HCT116 (cell line): ENCODE measurements at regions not wholly inside any gene's neighbourhood (a gene's known extent, or its start where the extent isn't known, plus 50 kb on each side); places are given as distances from the start of the nearest gene placed in this dataset.

ENCODE experiments used
- ATAC-seq: fragments of 200-7000 bp; cut with Tn5 transposase; 2 replicates; pipeline ENCODE4 v1.9.1; 2020; ENCODE audit warnings: mild to moderate bottlenecking, moderate library complexity
- BruUV-seq: library from RNA; stranded (reverse); fragments of 400-500 nt; replicated peaks from 2 replicates; lab custom pipeline; 2021; lab: Mats Ljungman, UMichigan
- CTCF ChIA-PET: fragments of 300-600 bp; sonication (Branson Sonifier 250); formaldehyde crosslinking; loops from one replicate; lab custom pipeline; 2021; ENCODE audit warnings: antibody characterized with exemption; lab: Charles Lee
- POLR2A ChIA-PET: fragments of 300-600, 350-600 bp; sonication (Branson Sonifier 250); formaldehyde crosslinking; loops from one replicate; lab custom pipeline; 2021; ENCODE audit warnings: antibody characterized with exemption; lab: Charles Lee
- RAD21 ChIA-PET, 2 experiments: fragments of 300-600 bp; sonication (Branson Sonifier 250); formaldehyde crosslinking; loops; one replicate each; lab custom pipeline; 2023; ENCODE audit warnings: low total read pairs in 2 of 2; ENCODE audit not compliant: uncharacterized antibody in 2 of 2, unreplicated experiment in 2 of 2, low non-redundant PET in 1 of 2; lab: Charles Lee
- DNase-seq: peaks from one replicate; pipeline ENCODE4 v3.0.0-alpha.2; 2010; ENCODE audit warnings: low read depth, low spot score
- H2AFZ ChIP-seq: fragments of 200-600 bp; shearing (Covaris generic), sonication (generic); 2 replicates; pipeline ENCODE4 v1.6.1; 2017; ENCODE audit warnings: low read depth, mixed run types, mixed read lengths, antibody characterized with exemption, low read length; ENCODE audit not compliant: poor library complexity, severe bottlenecking
- H3K27ac ChIP-seq: 2 replicates; pipeline ENCODE4 v1.5.1; 2012; ENCODE audit warnings: low read depth, low read length
- H3K27me3 ChIP-seq: fragments of 200-600 bp; sonication (generic); 2 replicates; pipeline ENCODE4 v1.6.1; 2016; ENCODE audit warnings: mixed run types, low read length, mixed read lengths; ENCODE audit not compliant: insufficient read depth
- H3K36me3 ChIP-seq, 2 experiments: fragments of 200-500 bp in 1 of 2; fragments of 200-600 bp in 1 of 2; sonication (Bioruptor generic) in 1 of 2; sonication (generic) in 1 of 2; 2 replicates each; pipeline versions ENCODE4 v1.5.1 to v1.6.1; 2014 to 2016; ENCODE audit warnings: low read length in 2 of 2, inconsistent platforms in 1 of 2, mixed read lengths in 1 of 2, mixed run types in 1 of 2; ENCODE audit not compliant: insufficient read depth in 2 of 2, control insufficient read depth in 1 of 2
- H3K4me1 ChIP-seq, 2 experiments: fragments of 200-600 bp in 1 of 2; sonication (generic) in 1 of 2; 2 replicates each; pipeline versions ENCODE4 v1.5.1 to v1.6.1; 2012 to 2017; ENCODE audit warnings: low read length in 2 of 2, inconsistent platforms in 1 of 2, mild to moderate bottlenecking in 1 of 2, mixed read lengths in 1 of 2, mixed run types in 1 of 2, moderate library complexity in 1 of 2; ENCODE audit not compliant: insufficient read depth in 2 of 2, control insufficient read depth in 1 of 2
- H3K4me2 ChIP-seq: fragments of 200-600 bp; sonication (generic); 2 replicates; pipeline ENCODE4 v1.6.1; 2017; ENCODE audit warnings: mixed run types, low read length, mixed read lengths
- H3K4me3 ChIP-seq, 2 experiments: fragments of 200-600 bp in 1 of 2; sonication (generic) in 1 of 2; replicated peaks in 1 of 2; 2 replicates each; pipeline ENCODE4 v1.5.1; 2011 to 2016; ENCODE audit warnings: low read length in 2 of 2, control low read depth in 1 of 2, low read depth in 1 of 2, mild to moderate bottlenecking in 1 of 2, mixed read lengths in 1 of 2, mixed run types in 1 of 2
- H3K79me2 ChIP-seq: fragments of 200-600 bp; sonication (generic); 2 replicates; pipeline ENCODE4 v1.6.1; 2017; ENCODE audit warnings: mild to moderate bottlenecking, mixed run types, low read length, moderate library complexity, mixed read lengths; ENCODE audit not compliant: insufficient read depth
- H3K9ac ChIP-seq: fragments of 200-600 bp; sonication (generic); 2 replicates; pipeline ENCODE4 v1.6.1; 2016; ENCODE audit warnings: low read length, mixed read lengths
- H3K9me2 ChIP-seq: fragments of 200-600 bp; sonication (generic), shearing (Covaris generic); 2 replicates; pipeline ENCODE4 v1.6.1; 2017; ENCODE audit warnings: mixed run types, mild to moderate bottlenecking, moderate library complexity; ENCODE audit not compliant: insufficient read depth
- H3K9me3 ChIP-seq, 2 experiments: fragments of 200-500 bp in 1 of 2; fragments of 200-600 bp in 1 of 2; sonication (Bioruptor generic) in 1 of 2; sonication (generic) in 1 of 2; 2 replicates each; pipeline ENCODE4 v1.6.1; 2014 to 2017; ENCODE audit warnings: low read length in 2 of 2, mixed read lengths in 2 of 2, inconsistent platforms in 1 of 2, low read depth in 1 of 2, mild to moderate bottlenecking in 1 of 2, mixed run types in 1 of 2, moderate library complexity in 1 of 2; ENCODE audit not compliant: control insufficient read depth in 1 of 2, insufficient read depth in 1 of 2
- H4K20me1 ChIP-seq: fragments of 200-600 bp; sonication (generic), shearing (Covaris generic); 2 replicates; pipeline ENCODE4 v1.6.1; 2017; ENCODE audit warnings: mixed run types, mild to moderate bottlenecking, moderate library complexity; ENCODE audit not compliant: insufficient read depth
- CEBPB ChIP-seq: IDR thresholded peaks from 2 replicates; pipeline ENCODE4 v1.6.1; 2012; ENCODE audit warnings: low read depth
- EGR1 ChIP-seq: IDR thresholded peaks from 2 replicates; pipeline ENCODE4 v1.6.1; 2012; ENCODE audit warnings: low read depth
- ELF1 ChIP-seq: IDR thresholded peaks from 2 replicates; pipeline ENCODE4 v1.6.1; 2012; ENCODE audit warnings: low read depth, borderline replicate concordance
- EZH2 ChIP-seq: fragments of 200-600 bp; sonication (generic); IDR thresholded peaks from 2 replicates; pipeline ENCODE4 v1.6.1; 2017; ENCODE audit warnings: antibody characterized with exemption, mixed run types
- EZH2phosphoT487 ChIP-seq: fragments of 200-600 bp; IDR thresholded peaks from 2 replicates; pipeline ENCODE4 v1.6.1; 2018; ENCODE audit warnings: antibody characterized with exemption, borderline replicate concordance
- FOSL1 ChIP-seq: IDR thresholded peaks from 2 replicates; pipeline ENCODE4 v1.6.1; 2012; ENCODE audit warnings: low read depth
- JUND ChIP-seq: IDR thresholded peaks from 2 replicates; pipeline ENCODE4 v1.6.1; 2012
- MAX ChIP-seq: IDR thresholded peaks from 2 replicates; pipeline ENCODE4 v1.6.1; 2012
- POLR2A ChIP-seq: IDR thresholded peaks from 2 replicates; pipeline ENCODE4 v1.7.0; 2011; ENCODE audit warnings: borderline replicate concordance; ENCODE audit not compliant: insufficient read depth, insufficient read length; ENCODE audit errors: extremely low read depth
- POLR2AphosphoS5 ChIP-seq: IDR thresholded peaks from 2 replicates; pipeline ENCODE4 v1.6.1; 2011; ENCODE audit warnings: mild to moderate bottlenecking, low read depth, low read length, moderate library complexity
- RAD21 ChIP-seq: IDR thresholded peaks from 2 replicates; pipeline ENCODE4 v1.6.1; 2012; ENCODE audit warnings: low read depth, mild to moderate bottlenecking
- SP1 ChIP-seq: IDR thresholded peaks from 2 replicates; pipeline ENCODE4 v1.6.1; 2012; ENCODE audit warnings: low read depth
- TCF7L2 ChIP-seq: IDR thresholded peaks from 2 replicates; pipeline ENCODE4 v1.7.0; 2011; ENCODE audit warnings: borderline replicate concordance, inconsistent platforms; ENCODE audit not compliant: insufficient read depth, insufficient read length; ENCODE audit errors: extremely low read depth
- ZBTB33 ChIP-seq: IDR thresholded peaks from 2 replicates; pipeline ENCODE4 v1.6.1; 2011; ENCODE audit warnings: mild to moderate bottlenecking, low read length, moderate library complexity; ENCODE audit not compliant: insufficient replicate concordance; ENCODE audit errors: extremely low read depth
- intact Hi-C: fragments of 100-400 bp; cut with micrococcal nuclease; formaldehyde crosslinking; loops from 2 replicates; pipeline ENCODE4 v1.10.0; 2022

- H3K9ac ChIP-seq, result no peak overlapping the region
- CTCF ChIA-PET, result no interaction called here
- H3K4me3 ChIP-seq, result no peak overlapping the region
- no peaks in the 10 kb centered on the region for H3K79me2 ChIP-seq
- RAD21 ChIA-PET, result no interaction called here
- intact Hi-C loops, result no loop called here
- BruUV-seq, result no TSS peak
- TF ChIP-seq ELF1 (no peak), MAX (no peak)
- TF ChIP-seq, all 23 proteins: peak for 0
- Histone ChIP-seq H4K20me1 (no peaks in the 10 kb centered on the region), H3K4me2 (no peak overlapping the region), H3K9me2 (no peaks in the 10 kb centered on the region), H3K36me3 (no peaks in the 10 kb centered on the region), H3K9me3 (no peaks in the 10 kb centered on the region), H3K27ac (no peak overlapping the region), H2AFZ (no peak overlapping the region), H3K4me1 (no peaks in the 10 kb centered on the region), H3K27me3 (peaks cover 4% of the 10 kb centered on the region; the same call in 1 of the 2 replicates)
- ATAC-seq (no peak), DNase-seq (no peak)
- POLR2A ChIA-PET, result no interaction called here
Observed at GRCh38 chr1:177464686-177465085, 293.9 kb downstream of the BRINP2 start.

- DNase-seq (no peak), ATAC-seq (no peak)
- Histone ChIP-seq H3K36me3 (no peaks in the 10 kb centered on the region), H3K79me2 (no peaks in the 10 kb centered on the region), H3K4me2 (no peak overlapping the region), H3K27ac (no peak overlapping the region), H3K9me3 (no peaks in the 10 kb centered on the region), H3K4me3 (no peak overlapping the region), H3K9me2 (no peaks in the 10 kb centered on the region), H3K4me1 (no peaks in the 10 kb centered on the region), H4K20me1 (no peaks in the 10 kb centered on the region), H3K27me3 (no peaks in the 10 kb centered on the region), H3K9ac (no peak overlapping the region), H2AFZ (no peak overlapping the region)
- ChIA-PET POLR2A (no interaction called here), CTCF (no interaction called here), RAD21 (no interaction called here)
- TF ChIP-seq TCF7L2 (no peak), RAD21 (no peak), JUND (no peak), FOSL1 (no peak), POLR2AphosphoS5 (no peak), ELF1 (no peak), EZH2 (no peak), EZH2phosphoT487 (no peak), POLR2A (no peak), MAX (no peak), SP1 (no peak), EGR1 (no peak), ZBTB33 (no peak), CEBPB (no peak)
- intact Hi-C loops, result no loop called here
- BruUV-seq, result no TSS peak
Observed at GRCh38 chr1:177451191-177451590, 280.4 kb downstream of the BRINP2 start.
